BE2C (cell line): ENCODE measurements at regions not wholly inside any gene's neighbourhood (a gene's known extent, or its start where the extent isn't known, plus 50 kb on each side); places are given as distances from the start of the nearest gene placed in this dataset.

Source experiments
- DNase-seq: peaks from one replicate; pipeline ENCODE4 v3.0.0-alpha.2; 2020
- H3K27me3 ChIP-seq: fragments of 250-450 bp; sonication (Bioruptor Pico); 2 replicates; pipeline ENCODE4 v1.5.1; 2020; ENCODE audit warnings: mild to moderate bottlenecking
- H3K36me3 ChIP-seq: fragments of 250-450 bp; sonication (Bioruptor Pico); 2 replicates; pipeline ENCODE4 v1.5.1; 2020; ENCODE audit warnings: mild to moderate bottlenecking
- H3K4me1 ChIP-seq: fragments of 250-450 bp; sonication (Bioruptor Pico); 2 replicates; pipeline ENCODE4 v1.5.1; 2020
- H3K4me3 ChIP-seq: 2 replicates; pipeline ENCODE4 v1.5.1; 2011; ENCODE audit warnings: low read depth, low read length
- H3K9me3 ChIP-seq: fragments of 250-450 bp; sonication (Bioruptor Pico); 2 replicates; pipeline ENCODE4 v1.5.1; 2020
- TF ChIP-seq, protein P1 (sequence below): IDR thresholded peaks from 2 replicates; pipeline ENCODE4 v1.5.1; 2012; ENCODE audit warnings: mild to moderate bottlenecking, low read depth, low read length

DNA sequence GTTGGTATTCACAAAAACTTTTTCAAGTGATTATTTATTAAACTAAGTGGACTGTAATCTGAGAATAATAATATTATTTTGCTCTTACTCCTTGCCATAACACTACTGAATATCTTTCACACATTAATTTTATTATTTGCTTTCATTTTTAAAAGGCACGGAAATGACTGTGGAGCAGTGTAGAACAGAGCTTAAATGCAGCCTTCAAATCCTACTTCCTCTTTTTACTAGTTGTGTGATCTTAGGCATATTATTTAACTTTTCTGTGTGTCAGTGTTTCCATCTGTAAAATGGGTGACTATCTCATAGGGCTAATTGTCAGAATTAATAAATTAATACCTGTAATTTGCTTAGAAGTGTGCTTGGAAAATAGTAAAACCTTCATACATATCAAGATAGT is 55.5 kb upstream of the SLC8A1 start:
- Histone ChIP-seq H3K9me3 (no peaks in the 10 kb centered on the region), H3K4me1 (no peaks in the 10 kb centered on the region; the same call in 1 of the 2 replicates), H3K36me3 (no peaks in the 10 kb centered on the region), H3K4me3 (no peak overlapping the region), H3K27me3 (no peaks in the 10 kb centered on the region)
- TF ChIP-seq, protein P1, sequence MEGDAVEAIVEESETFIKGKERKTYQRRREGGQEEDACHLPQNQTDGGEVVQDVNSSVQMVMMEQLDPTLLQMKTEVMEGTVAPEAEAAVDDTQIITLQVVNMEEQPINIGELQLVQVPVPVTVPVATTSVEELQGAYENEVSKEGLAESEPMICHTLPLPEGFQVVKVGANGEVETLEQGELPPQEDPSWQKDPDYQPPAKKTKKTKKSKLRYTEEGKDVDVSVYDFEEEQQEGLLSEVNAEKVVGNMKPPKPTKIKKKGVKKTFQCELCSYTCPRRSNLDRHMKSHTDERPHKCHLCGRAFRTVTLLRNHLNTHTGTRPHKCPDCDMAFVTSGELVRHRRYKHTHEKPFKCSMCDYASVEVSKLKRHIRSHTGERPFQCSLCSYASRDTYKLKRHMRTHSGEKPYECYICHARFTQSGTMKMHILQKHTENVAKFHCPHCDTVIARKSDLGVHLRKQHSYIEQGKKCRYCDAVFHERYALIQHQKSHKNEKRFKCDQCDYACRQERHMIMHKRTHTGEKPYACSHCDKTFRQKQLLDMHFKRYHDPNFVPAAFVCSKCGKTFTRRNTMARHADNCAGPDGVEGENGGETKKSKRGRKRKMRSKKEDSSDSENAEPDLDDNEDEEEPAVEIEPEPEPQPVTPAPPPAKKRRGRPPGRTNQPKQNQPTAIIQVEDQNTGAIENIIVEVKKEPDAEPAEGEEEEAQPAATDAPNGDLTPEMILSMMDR = no peak
- no peak for DNase-seq

DNA sequence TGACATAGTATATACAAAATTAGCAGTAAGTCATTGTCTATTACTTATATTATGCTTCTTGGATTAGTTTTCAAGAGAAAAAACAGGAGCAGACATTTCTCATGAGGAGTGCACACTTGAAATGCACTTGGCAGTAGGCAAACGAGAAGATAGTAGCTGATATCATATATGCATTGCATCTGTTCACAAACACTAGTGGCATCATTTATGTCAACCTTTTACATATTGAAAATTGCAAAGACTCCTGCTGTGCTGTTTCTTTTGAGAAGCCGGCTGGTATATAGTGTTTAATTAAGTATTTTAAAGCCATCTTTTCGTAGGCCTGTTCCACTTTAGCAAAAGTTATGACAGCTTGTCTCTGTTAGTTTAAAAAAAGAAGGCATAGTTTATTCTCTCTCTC is 58.4 kb upstream of the SLC8A1 start:
- H3K27me3 ChIP-seq = no peaks in the 10 kb centered on the region
- H3K4me3 ChIP-seq = no peak overlapping the region
- H3K36me3 ChIP-seq = no peaks in the 10 kb centered on the region
- DNase-seq = no peak
- no peaks in the 10 kb centered on the region for H3K9me3 ChIP-seq
- H3K4me1 ChIP-seq = no peaks in the 10 kb centered on the region; the same call in 1 of the 2 replicates
- TF ChIP-seq, protein P1 = no peak

DNA sequence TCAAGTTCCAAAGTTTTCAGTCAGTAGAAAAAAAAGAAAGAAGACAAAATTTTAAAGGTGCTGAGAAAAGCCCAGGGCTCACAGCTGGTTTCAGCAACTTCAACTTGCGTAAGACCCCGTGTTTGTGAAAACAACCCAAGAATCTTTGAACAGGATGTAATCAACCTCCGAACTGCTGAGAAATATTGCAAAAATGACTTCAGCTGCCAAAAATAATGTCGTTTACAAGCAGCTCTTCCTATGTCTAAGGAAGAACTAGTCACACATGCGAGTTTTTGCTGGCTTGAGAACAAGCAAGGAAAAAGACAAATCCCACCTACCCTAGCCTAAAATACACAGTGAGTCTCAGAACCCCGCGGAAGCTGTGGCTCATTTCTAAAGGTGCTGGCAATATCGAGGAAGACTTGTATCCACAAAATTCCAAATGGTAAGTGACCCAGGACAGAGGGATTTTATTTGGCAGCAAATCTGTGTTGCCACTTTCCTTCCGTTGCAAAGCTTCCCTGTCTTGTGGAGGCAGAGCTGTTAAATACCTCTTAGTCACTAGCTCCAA is 59.8 kb upstream of the SLC8A1 start:
- H3K4me1 ChIP-seq = no peaks in the 10 kb centered on the region; the same call in 1 of the 2 replicates
- H3K4me3 ChIP-seq = no peak overlapping the region
- H3K9me3 ChIP-seq = no peaks in the 10 kb centered on the region
- TF ChIP-seq, protein P1 = no peak
- no peaks in the 10 kb centered on the region for H3K36me3 ChIP-seq
- no peaks in the 10 kb centered on the region for H3K27me3 ChIP-seq
- no peak for DNase-seq

DNA sequence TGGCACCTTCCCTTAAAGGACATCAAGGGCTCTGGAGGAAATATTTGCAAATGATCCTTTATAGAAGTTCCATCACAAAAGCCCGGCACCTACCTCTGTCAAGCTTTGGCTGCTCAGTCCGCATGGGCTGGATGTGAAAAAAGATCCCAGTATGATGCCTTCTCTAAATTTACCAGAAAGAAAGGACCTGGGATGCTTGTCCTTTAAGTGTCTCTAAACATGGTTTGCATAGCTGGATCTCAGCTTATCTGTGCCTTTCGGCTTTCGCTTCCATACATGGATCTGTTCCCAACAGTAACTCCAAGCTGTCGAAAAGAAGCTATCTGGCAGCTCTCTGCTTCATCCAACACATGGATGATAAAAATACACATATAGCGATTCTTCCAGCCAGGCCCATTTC is 60.4 kb upstream of the SLC8A1 start:
- TF ChIP-seq, protein P1 = no peak
- no peak for DNase-seq
- Histone ChIP-seq H3K36me3 (no peaks in the 10 kb centered on the region), H3K27me3 (no peaks in the 10 kb centered on the region), H3K4me3 (no peak overlapping the region), H3K4me1 (no peaks in the 10 kb centered on the region; the same call in 1 of the 2 replicates), H3K9me3 (no peaks in the 10 kb centered on the region)

DNA sequence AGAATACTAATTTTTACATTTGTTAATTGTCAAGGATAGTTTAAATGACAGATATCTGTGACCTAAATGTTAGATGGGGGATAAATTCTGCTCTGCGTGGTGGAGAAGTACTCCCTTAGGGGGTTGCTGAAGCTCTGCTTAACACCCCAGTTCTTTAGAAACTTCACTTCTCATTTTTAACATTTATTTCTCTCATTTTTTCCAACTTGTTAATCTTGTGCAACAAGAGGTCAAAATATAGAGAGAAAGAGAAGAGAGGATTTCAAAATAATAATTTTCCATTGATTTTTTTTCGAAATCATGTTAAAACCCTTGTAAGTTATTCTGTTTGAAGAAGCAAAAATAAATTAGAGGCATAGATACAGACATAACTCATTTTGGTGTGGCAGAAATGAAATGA is 61.3 kb upstream of the SLC8A1 start:
- H3K9me3 ChIP-seq = no peaks in the 10 kb centered on the region
- no peak overlapping the region for H3K4me3 ChIP-seq
- no peaks in the 10 kb centered on the region; the same call in 1 of the 2 replicates for H3K4me1 ChIP-seq
- TF ChIP-seq, protein P1 = no peak
- H3K27me3 ChIP-seq = no peaks in the 10 kb centered on the region
- DNase-seq = no peak
- no peaks in the 10 kb centered on the region for H3K36me3 ChIP-seq

DNA sequence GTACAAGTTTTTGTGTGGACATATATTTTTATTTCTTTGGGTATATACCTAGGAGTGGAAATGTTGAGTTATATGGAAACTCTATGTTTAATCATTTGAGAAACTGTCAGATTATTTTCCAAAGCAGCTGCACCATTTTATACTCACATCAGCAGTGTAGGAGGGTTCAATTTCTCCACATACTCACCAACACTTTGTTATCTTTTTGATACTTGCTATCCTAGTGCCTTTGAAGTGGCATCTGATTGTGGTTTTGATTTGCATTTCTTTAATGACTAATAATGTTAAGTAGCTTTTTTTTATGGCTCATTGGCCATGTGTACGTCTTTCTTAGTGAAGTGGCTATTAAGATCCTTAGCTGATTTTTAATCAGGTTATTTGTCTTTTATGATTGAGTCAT is 64.7 kb upstream of the SLC8A1 start:
- no peaks in the 10 kb centered on the region for H3K27me3 ChIP-seq
- no peaks in the 10 kb centered on the region for H3K9me3 ChIP-seq
- TF ChIP-seq, protein P1 = no peak
- H3K4me3 ChIP-seq = no peak overlapping the region
- H3K4me1 ChIP-seq = no peaks in the 10 kb centered on the region; the same call in 1 of the 2 replicates
- no peak for DNase-seq
- no peaks in the 10 kb centered on the region for H3K36me3 ChIP-seq
